SJSA1 (cell line): ENCODE measurements at regions not wholly inside any gene's neighbourhood (a gene's known extent, or its start where the extent isn't known, plus 50 kb on each side); places are given as distances from the start of the nearest gene placed in this dataset.
A peak's percentile ranks its signal among the peaks of the same experiment; 100 is the strongest.

Experiments
- DNase-seq, 2 experiments: peaks; one replicate each; pipeline ENCODE4 v3.0.0-alpha.2; 2015 to 2020; ENCODE audit warnings: low spot score in 2 of 2, low read depth in 1 of 2
- H3K27ac ChIP-seq: fragments of 250-450 bp; sonication (Bioruptor Pico); 2 replicates; pipeline ENCODE4 v1.5.1; 2020; ENCODE audit warnings: mild to moderate bottlenecking, moderate library complexity
- H3K27me3 ChIP-seq: fragments of 250-450 bp; sonication (Bioruptor Pico); replicated peaks from 2 replicates; pipeline ENCODE4 v1.5.1; 2020; ENCODE audit warnings: mild to moderate bottlenecking, moderate library complexity
- H3K36me3 ChIP-seq: fragments of 250-450 bp; sonication (Bioruptor Pico); 2 replicates; pipeline ENCODE4 v1.5.1; 2020; ENCODE audit warnings: mild to moderate bottlenecking
- H3K4me1 ChIP-seq: fragments of 250-450 bp; sonication (Bioruptor Pico); replicated peaks from 2 replicates; pipeline ENCODE4 v1.6.1; 2021; ENCODE audit warnings: mild to moderate bottlenecking
- H3K4me3 ChIP-seq: fragments of 250-450 bp; sonication (Bioruptor Pico); 2 replicates; pipeline ENCODE4 v1.5.1; 2020; ENCODE audit warnings: mild to moderate bottlenecking
- H3K9me3 ChIP-seq: fragments of 250-450 bp; sonication (Bioruptor Pico); replicated peaks from 2 replicates; pipeline ENCODE4 v1.5.1; 2020; ENCODE audit warnings: mild to moderate bottlenecking

- Histone ChIP-seq H3K4me1 (no peaks in the 10 kb centered on the region), H3K27ac (no peak overlapping the region), H3K9me3 (no peaks in the 10 kb centered on the region), H3K36me3 (no peaks in the 10 kb centered on the region), H3K27me3 (peaks cover under 1% of the 10 kb centered on the region; the same call in 1 of the 2 replicates), H3K4me3 (no peak overlapping the region)
- DNase-seq = no peak
These were observed 49.9 kb upstream of the MAFB start for GRCh38 chr20:40738976-40739375.

GRCh38 chr20:40739841-40740240 lies 50.8 kb upstream of the MAFB start:
- no peak overlapping the region for H3K27ac ChIP-seq
- H3K27me3 ChIP-seq = peaks cover 7% of the 10 kb centered on the region
- H3K4me3 ChIP-seq = no peak overlapping the region
- no peaks in the 10 kb centered on the region for H3K4me1 ChIP-seq
- DNase-seq = no peak
- no peaks in the 10 kb centered on the region for H3K36me3 ChIP-seq
- no peaks in the 10 kb centered on the region for H3K9me3 ChIP-seq

- H3K4me1 ChIP-seq = no peaks in the 10 kb centered on the region
- peak in 1 of 2 experiments; percentile 15 for DNase-seq
- no peaks in the 10 kb centered on the region for H3K36me3 ChIP-seq
- no peaks in the 10 kb centered on the region for H3K9me3 ChIP-seq
- H3K27ac ChIP-seq = no peak overlapping the region
- H3K4me3 ChIP-seq = no peak overlapping the region
- H3K27me3 ChIP-seq = peaks cover 13% of the 10 kb centered on the region
These were observed 52.6 kb upstream of the MAFB start for GRCh38 chr20:40741507-40742106.

GRCh38 chr20:40743141-40743775 lies 54.2 kb upstream of the MAFB start:
- DNase-seq = no peak
- H3K36me3 ChIP-seq = no peaks in the 10 kb centered on the region
- H3K9me3 ChIP-seq = no peaks in the 10 kb centered on the region
- H3K27me3 ChIP-seq = peaks cover 17% of the 10 kb centered on the region
- H3K27ac ChIP-seq = no peak overlapping the region
- no peaks in the 10 kb centered on the region for H3K4me1 ChIP-seq
- H3K4me3 ChIP-seq = no peak overlapping the region

- H3K9me3 ChIP-seq = no peaks in the 10 kb centered on the region
- H3K27me3 ChIP-seq = peaks cover 17% of the 10 kb centered on the region
- no peaks in the 10 kb centered on the region for H3K4me1 ChIP-seq
- no peaks in the 10 kb centered on the region for H3K36me3 ChIP-seq
- H3K4me3 ChIP-seq = no peak overlapping the region
- no peak overlapping the region for H3K27ac ChIP-seq
- DNase-seq = no peak
These were observed 55.2 kb upstream of the MAFB start for GRCh38 chr20:40744072-40744817.

- Histone ChIP-seq H3K27me3 (peaks cover 17% of the 10 kb centered on the region), H3K36me3 (no peaks in the 10 kb centered on the region), H3K4me1 (no peaks in the 10 kb centered on the region), H3K27ac (no peak overlapping the region), H3K4me3 (no peak overlapping the region), H3K9me3 (no peaks in the 10 kb centered on the region)
- DNase-seq = no peak
These were observed 55.8 kb upstream of the MAFB start for GRCh38 chr20:40744818-40745175.

GRCh38 chr20:40746251-40746650 lies 57.2 kb upstream of the MAFB start:
- no peaks in the 10 kb centered on the region for H3K9me3 ChIP-seq
- peaks cover 17% of the 10 kb centered on the region for H3K27me3 ChIP-seq
- no peaks in the 10 kb centered on the region for H3K36me3 ChIP-seq
- no peak for DNase-seq
- no peaks in the 10 kb centered on the region for H3K4me1 ChIP-seq
- H3K27ac ChIP-seq = no peak overlapping the region
- H3K4me3 ChIP-seq = no peak overlapping the region

- H3K9me3 ChIP-seq = no peaks in the 10 kb centered on the region
- peaks cover 17% of the 10 kb centered on the region for H3K27me3 ChIP-seq
- no peak overlapping the region for H3K4me3 ChIP-seq
- no peak for DNase-seq
- H3K27ac ChIP-seq = no peak overlapping the region
- no peaks in the 10 kb centered on the region for H3K4me1 ChIP-seq
- no peaks in the 10 kb centered on the region for H3K36me3 ChIP-seq
These were observed 59.1 kb upstream of the MAFB start for GRCh38 chr20:40748182-40748581.

GRCh38 chr20:40749985-40750506 lies 61.0 kb upstream of the MAFB start:
- H3K4me3 ChIP-seq = no peak overlapping the region
- peaks cover 8% of the 10 kb centered on the region for H3K27me3 ChIP-seq
- H3K4me1 ChIP-seq = no peaks in the 10 kb centered on the region
- no peaks in the 10 kb centered on the region for H3K36me3 ChIP-seq
- H3K27ac ChIP-seq = no peak overlapping the region
- no peak for DNase-seq
- H3K9me3 ChIP-seq = no peaks in the 10 kb centered on the region

- no peak overlapping the region for H3K27ac ChIP-seq
- no peaks in the 10 kb centered on the region for H3K36me3 ChIP-seq
- no peak overlapping the region for H3K4me3 ChIP-seq
- H3K9me3 ChIP-seq = no peaks in the 10 kb centered on the region
- peaks cover 5% of the 10 kb centered on the region; the same call in 1 of the 2 replicates for H3K27me3 ChIP-seq
- no peaks in the 10 kb centered on the region for H3K4me1 ChIP-seq
- no peak for DNase-seq
These were observed 61.6 kb upstream of the MAFB start for GRCh38 chr20:40750541-40751035.

GRCh38 chr20:40753472-40753871 lies 64.4 kb upstream of the MAFB start:
- Histone ChIP-seq H3K4me3 (no peak overlapping the region), H3K27ac (no peak overlapping the region), H3K9me3 (no peaks in the 10 kb centered on the region), H3K4me1 (no peaks in the 10 kb centered on the region), H3K36me3 (no peaks in the 10 kb centered on the region), H3K27me3 (no peaks in the 10 kb centered on the region)
- no peak for DNase-seq

- no peak overlapping the region for H3K4me3 ChIP-seq
- H3K9me3 ChIP-seq = no peaks in the 10 kb centered on the region
- DNase-seq = no peak
These were observed 65.4 kb upstream of the MAFB start for GRCh38 chr20:40754339-40754943.

GRCh38 chr20:40757087-40757486 lies 68.1 kb upstream of the MAFB start:
- DNase-seq = no peak
- Histone ChIP-seq H3K36me3 (no peaks in the 10 kb centered on the region), H3K27me3 (no peaks in the 10 kb centered on the region), H3K27ac (no peak overlapping the region), H3K9me3 (no peaks in the 10 kb centered on the region), H3K4me1 (no peaks in the 10 kb centered on the region), H3K4me3 (no peak overlapping the region)

More at GRCh38 chr20:40754339-40754943, 65.4 kb upstream of the MAFB start:
- Histone ChIP-seq H3K27me3 (no peaks in the 10 kb centered on the region), H3K27ac (no peak overlapping the region), H3K4me1 (no peaks in the 10 kb centered on the region), H3K36me3 (no peaks in the 10 kb centered on the region)

GRCh38 chr20:40758790-40759189 lies 69.8 kb upstream of the MAFB start:
- Histone ChIP-seq H3K4me1 (no peaks in the 10 kb centered on the region), H3K27ac (no peak overlapping the region), H3K4me3 (no peak overlapping the region), H3K27me3 (no peaks in the 10 kb centered on the region), H3K9me3 (no peaks in the 10 kb centered on the region), H3K36me3 (no peaks in the 10 kb centered on the region)
- DNase-seq = no peak
